Mammary epithelial cell (primary cell): ENCODE measurements at regions not wholly inside any gene's neighbourhood (a gene's known extent, or its start where the extent isn't known, plus 50 kb on each side); places are given as distances from the start of the nearest gene placed in this dataset.

Source experiments
- EZH2 ChIP-seq: IDR thresholded peaks from 2 replicates; pipeline ENCODE4 v1.6.1; 2012; ENCODE audit warnings: low read length, inconsistent platforms, borderline replicate concordance
- TF ChIP-seq, protein P1 (sequence below), 2 donors: IDR thresholded peaks in 1 of 2; conservative IDR thresholded peaks in 1 of 2; 2 replicates each; pipeline ENCODE4 v1.5.1; 2011 to 2012; ENCODE audit warnings: inconsistent platforms in 2 of 2, low read length in 2 of 2, mild to moderate bottlenecking in 2 of 2, control low read depth in 1 of 2, low read depth in 1 of 2; ENCODE audit not compliant: insufficient read depth in 1 of 2; ENCODE audit errors: extremely low read depth in 1 of 2

DNA sequence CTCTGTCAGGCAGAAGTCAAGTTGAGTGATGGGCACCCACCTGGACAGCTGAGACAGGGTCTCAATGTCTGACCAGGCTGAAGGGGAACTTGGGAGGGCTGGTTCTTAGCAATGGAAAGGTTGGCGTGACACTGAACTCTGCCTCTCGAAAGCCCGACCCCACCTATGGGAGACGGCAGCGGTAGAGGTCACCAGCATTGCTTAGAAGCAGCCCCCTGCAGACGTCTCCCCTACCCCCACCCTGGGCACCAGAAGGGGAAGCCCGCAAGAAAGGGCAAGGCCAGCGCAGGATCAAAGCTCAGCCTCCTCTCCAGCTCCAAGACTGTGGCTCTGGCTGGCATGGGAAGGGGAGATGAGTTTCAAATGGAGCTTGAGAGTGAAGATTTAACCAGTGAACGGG lies 184.8 kb upstream of the LYSMD4 start:
- TF ChIP-seq EZH2 = no peak
- TF ChIP-seq, protein P1, sequence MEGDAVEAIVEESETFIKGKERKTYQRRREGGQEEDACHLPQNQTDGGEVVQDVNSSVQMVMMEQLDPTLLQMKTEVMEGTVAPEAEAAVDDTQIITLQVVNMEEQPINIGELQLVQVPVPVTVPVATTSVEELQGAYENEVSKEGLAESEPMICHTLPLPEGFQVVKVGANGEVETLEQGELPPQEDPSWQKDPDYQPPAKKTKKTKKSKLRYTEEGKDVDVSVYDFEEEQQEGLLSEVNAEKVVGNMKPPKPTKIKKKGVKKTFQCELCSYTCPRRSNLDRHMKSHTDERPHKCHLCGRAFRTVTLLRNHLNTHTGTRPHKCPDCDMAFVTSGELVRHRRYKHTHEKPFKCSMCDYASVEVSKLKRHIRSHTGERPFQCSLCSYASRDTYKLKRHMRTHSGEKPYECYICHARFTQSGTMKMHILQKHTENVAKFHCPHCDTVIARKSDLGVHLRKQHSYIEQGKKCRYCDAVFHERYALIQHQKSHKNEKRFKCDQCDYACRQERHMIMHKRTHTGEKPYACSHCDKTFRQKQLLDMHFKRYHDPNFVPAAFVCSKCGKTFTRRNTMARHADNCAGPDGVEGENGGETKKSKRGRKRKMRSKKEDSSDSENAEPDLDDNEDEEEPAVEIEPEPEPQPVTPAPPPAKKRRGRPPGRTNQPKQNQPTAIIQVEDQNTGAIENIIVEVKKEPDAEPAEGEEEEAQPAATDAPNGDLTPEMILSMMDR (conservative IDR thresholded peaks at IDR 0.05 in 1 of 2, IDR thresholded peaks at IDR 0.05 in 1 of 2; ENCODE audit: extremely low read depth in 1 of 2, insufficient read depth in 1 of 2, low read depth in 1 of 2, low read length in 2 of 2) = no peak
